ENCODE measurements at regions not wholly inside any gene's neighbourhood (a gene's known extent, or its start where the extent isn't known, plus 50 kb on each side); places are given as distances from the start of the nearest gene placed in this dataset.

GRCh38 chr19:29320086-29320485 lies 107.1 kb upstream of the UQCRFS1 start:
- Mint-ChIP-seq H3K27me3 (peaks cover 10% of the 10 kb centered on the region), H3K4me1 (ENCODE audit: low read depth) (no peaks in the 10 kb centered on the region), H3K27ac (no peak overlapping the region), H3K36me3 (ENCODE audit: low read depth) (no peaks in the 10 kb centered on the region), H3K4me3 (no peak overlapping the region), H3K9me3 (no peaks in the 10 kb centered on the region)
- Histone ChIP-seq H3K4me3 (ENCODE audit: low read length) (no peak overlapping the region), H3K27ac (ENCODE audit: low read depth in 1 of 2, low read length in 2 of 2) (no peak overlapping the region), H3K4me1 (ENCODE audit: insufficient read depth, low read length) (no peaks in the 10 kb centered on the region), H3K27me3 (ENCODE audit: control insufficient read depth in 1 of 2, insufficient read depth in 2 of 2, low read length in 2 of 2) (no peaks in the 10 kb centered on the region), H3K36me3 (ENCODE audit: insufficient read depth, low read length) (no peaks in the 10 kb centered on the region), H3K9me3 (ENCODE audit: control insufficient read depth in 1 of 2, insufficient read depth in 1 of 2, low read length in 2 of 2) (peaks cover 0 to 8% of the 10 kb centered on the region in 2 experiments)
- ChIA-PET POLR2A (no interaction called here), CTCF (no interaction called here)
- DNase-seq = no peak
- TF ChIP-seq, protein P1, sequence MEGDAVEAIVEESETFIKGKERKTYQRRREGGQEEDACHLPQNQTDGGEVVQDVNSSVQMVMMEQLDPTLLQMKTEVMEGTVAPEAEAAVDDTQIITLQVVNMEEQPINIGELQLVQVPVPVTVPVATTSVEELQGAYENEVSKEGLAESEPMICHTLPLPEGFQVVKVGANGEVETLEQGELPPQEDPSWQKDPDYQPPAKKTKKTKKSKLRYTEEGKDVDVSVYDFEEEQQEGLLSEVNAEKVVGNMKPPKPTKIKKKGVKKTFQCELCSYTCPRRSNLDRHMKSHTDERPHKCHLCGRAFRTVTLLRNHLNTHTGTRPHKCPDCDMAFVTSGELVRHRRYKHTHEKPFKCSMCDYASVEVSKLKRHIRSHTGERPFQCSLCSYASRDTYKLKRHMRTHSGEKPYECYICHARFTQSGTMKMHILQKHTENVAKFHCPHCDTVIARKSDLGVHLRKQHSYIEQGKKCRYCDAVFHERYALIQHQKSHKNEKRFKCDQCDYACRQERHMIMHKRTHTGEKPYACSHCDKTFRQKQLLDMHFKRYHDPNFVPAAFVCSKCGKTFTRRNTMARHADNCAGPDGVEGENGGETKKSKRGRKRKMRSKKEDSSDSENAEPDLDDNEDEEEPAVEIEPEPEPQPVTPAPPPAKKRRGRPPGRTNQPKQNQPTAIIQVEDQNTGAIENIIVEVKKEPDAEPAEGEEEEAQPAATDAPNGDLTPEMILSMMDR (IDR thresholded peaks at IDR 0.05) = no peak
- ATAC-seq (ENCODE audit: poor library complexity) = no peak
- intact Hi-C loops (cut with DNase I, micrococcal nuclease) = no loop called here

DNA sequence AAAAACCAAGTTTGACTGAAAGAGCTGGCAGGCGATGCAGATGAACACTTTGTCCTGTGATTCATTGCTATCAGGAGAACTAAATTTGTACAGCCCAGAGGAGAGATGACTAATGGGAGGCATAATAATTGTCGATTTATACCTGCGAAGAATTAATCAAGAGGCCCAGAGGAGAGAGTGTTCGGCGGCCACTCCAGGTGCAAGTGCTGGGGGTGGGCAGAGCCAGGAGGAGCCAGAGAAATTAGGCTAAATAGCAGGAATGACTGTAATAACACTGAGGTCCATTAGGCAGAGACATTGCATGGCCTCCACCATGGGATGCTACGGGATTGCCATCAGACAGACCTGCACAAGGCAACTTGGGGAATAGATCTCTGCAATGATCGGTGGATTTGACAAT lies 107.7 kb upstream of the UQCRFS1 start:
- Histone ChIP-seq H3K36me3 (ENCODE audit: insufficient read depth, low read length) (no peaks in the 10 kb centered on the region), H3K27me3 (ENCODE audit: control insufficient read depth in 1 of 2, insufficient read depth in 2 of 2, low read length in 2 of 2) (no peaks in the 10 kb centered on the region), H3K4me3 (ENCODE audit: low read length) (no peak overlapping the region), H3K9me3 (ENCODE audit: control insufficient read depth in 1 of 2, insufficient read depth in 1 of 2, low read length in 2 of 2) (peaks cover 0 to 8% of the 10 kb centered on the region in 2 experiments), H3K4me1 (ENCODE audit: insufficient read depth, low read length) (no peaks in the 10 kb centered on the region), H3K27ac (ENCODE audit: low read depth in 1 of 2, low read length in 2 of 2) (no peak overlapping the region)
- DNase-seq (no peak), ATAC-seq (ENCODE audit: poor library complexity) (no peak)
- no peak overlapping the region for H3K27ac Mint-ChIP-seq
- no peaks in the 10 kb centered on the region for H3K36me3 Mint-ChIP-seq (ENCODE audit: low read depth)
- H3K4me1 Mint-ChIP-seq (ENCODE audit: low read depth) = no peaks in the 10 kb centered on the region
- H3K9me3 Mint-ChIP-seq = no peaks in the 10 kb centered on the region
- peaks cover 6% of the 10 kb centered on the region for H3K27me3 Mint-ChIP-seq
- intact Hi-C loops (cut with DNase I, micrococcal nuclease) = no loop called here
- H3K4me3 Mint-ChIP-seq = no peak overlapping the region
- POLR2A ChIA-PET = no interaction called here
- CTCF ChIA-PET = no interaction called here
- TF ChIP-seq, protein P1 (IDR thresholded peaks at IDR 0.05) = no peak

GRCh38 chr19:29321116-29321515 lies 108.2 kb upstream of the UQCRFS1 start:
- no peaks in the 10 kb centered on the region for H3K9me3 Mint-ChIP-seq
- Histone ChIP-seq H3K27me3 (ENCODE audit: control insufficient read depth in 1 of 2, insufficient read depth in 2 of 2, low read length in 2 of 2) (no peaks in the 10 kb centered on the region), H3K4me1 (ENCODE audit: insufficient read depth, low read length) (no peaks in the 10 kb centered on the region), H3K27ac (ENCODE audit: low read depth in 1 of 2, low read length in 2 of 2) (no peak overlapping the region), H3K9me3 (ENCODE audit: control insufficient read depth in 1 of 2, insufficient read depth in 1 of 2, low read length in 2 of 2) (peaks cover 0 to 8% of the 10 kb centered on the region in 2 experiments), H3K4me3 (ENCODE audit: low read length) (no peak overlapping the region), H3K36me3 (ENCODE audit: insufficient read depth, low read length) (no peaks in the 10 kb centered on the region)
- DNase-seq (no peak), ATAC-seq (ENCODE audit: poor library complexity) (no peak)
- no peaks in the 10 kb centered on the region for H3K36me3 Mint-ChIP-seq (ENCODE audit: low read depth)
- CTCF ChIA-PET = no interaction called here
- H3K4me3 Mint-ChIP-seq = no peak overlapping the region
- TF ChIP-seq, protein P1 (IDR thresholded peaks at IDR 0.05) = no peak
- no peak overlapping the region for H3K27ac Mint-ChIP-seq
- POLR2A ChIA-PET = no interaction called here
- intact Hi-C loops (cut with DNase I, micrococcal nuclease) = no loop called here
- peaks cover 7% of the 10 kb centered on the region for H3K27me3 Mint-ChIP-seq
- no peaks in the 10 kb centered on the region for H3K4me1 Mint-ChIP-seq (ENCODE audit: low read depth)
